ENCODE measurements at regions not wholly inside any gene's neighbourhood (a gene's known extent, or its start where the extent isn't known, plus 50 kb on each side); places are given as distances from the start of the nearest gene placed in this dataset.

DNA sequence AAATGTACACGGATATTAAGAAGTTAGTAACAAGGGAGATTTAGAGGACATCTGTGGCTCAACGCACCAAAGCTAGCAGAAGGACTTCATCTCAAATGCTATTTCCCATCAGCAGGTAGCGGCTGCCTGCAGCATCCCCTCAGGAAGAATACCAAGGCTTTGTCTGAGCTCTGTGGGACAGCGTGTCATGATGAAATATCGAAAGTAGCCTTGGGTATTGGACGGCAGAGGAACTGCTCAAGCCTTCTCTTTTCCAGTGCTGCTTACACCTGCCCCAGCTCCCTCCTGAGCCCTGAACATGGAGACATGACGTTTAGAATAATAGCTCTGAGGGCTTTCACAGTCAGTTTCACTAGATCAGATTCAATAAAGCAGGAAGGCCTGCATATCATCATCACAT, 241.6 kb downstream of the SUCLG1 start:
- no peaks in the 10 kb centered on the region for H3K9me2 ChIP-seq (ENCODE audit: insufficient read depth)
- no peaks in the 10 kb centered on the region for H3F3A ChIP-seq (ENCODE audit: insufficient read depth)
- H4K20me1 ChIP-seq (ENCODE audit: insufficient read depth), result no peaks in the 10 kb centered on the region
- H3K79me2 ChIP-seq (ENCODE audit: insufficient read depth), result no peaks in the 10 kb centered on the region
- TF ChIP-seq EZH2 (IDR thresholded peaks at IDR 0.05; ENCODE audit: insufficient read depth, poor library complexity, severe bottlenecking), result no peak
- no peak for TF ChIP-seq EZH2phosphoT487 (IDR thresholded peaks at IDR 0.05; ENCODE audit: insufficient read depth, low read depth)
- H3K9ac ChIP-seq, result no peak overlapping the region
- DNase-seq, result no peak
- no peaks in the 10 kb centered on the region for H3K4me1 ChIP-seq (ENCODE audit: insufficient read depth)
- no peaks in the 10 kb centered on the region for H3K27me3 ChIP-seq (replicated peaks; ENCODE audit: insufficient read depth)
- in situ Hi-C loops (cut with MboI), result no loop called here
- H3K27ac ChIP-seq, result no peak overlapping the region
- H3K36me3 ChIP-seq (ENCODE audit: low read depth), result no peaks in the 10 kb centered on the region
- no peaks in the 10 kb centered on the region for H3K9me3 ChIP-seq (ENCODE audit: low read depth)
- no peak overlapping the region for H2AFZ ChIP-seq
- no peak overlapping the region for H3K4me3 ChIP-seq
- 36 to 39% methylated on average over 7 of the region's 7 CpGs for WGBS, 2 experiments (ENCODE audit: low coverage in 1 of 2, low lambda C conversion rate in 2 of 2, missing lambda C conversion rate in 2 of 2)
- H3K4me2 ChIP-seq (ENCODE audit: unreplicated experiment), result no peak overlapping the region

DNA sequence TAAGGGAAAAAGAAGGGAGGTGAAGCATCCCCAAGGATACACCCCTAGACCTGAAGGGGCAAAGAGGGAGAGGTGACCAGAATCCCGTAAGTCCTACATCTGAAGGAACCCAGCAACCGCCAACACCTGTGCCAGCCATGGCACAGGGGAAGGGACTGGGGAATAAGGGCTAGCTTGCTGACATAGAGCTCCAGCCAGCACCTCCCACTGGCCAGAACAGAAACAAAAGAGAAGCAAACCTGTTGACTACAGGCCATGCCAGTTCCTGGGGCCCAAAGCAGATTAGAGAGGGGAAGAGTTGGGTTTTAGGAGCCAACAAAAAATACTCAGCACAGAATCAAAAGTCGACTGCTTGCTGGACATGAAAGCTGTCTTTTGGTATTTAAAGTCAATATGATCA, 244.6 kb downstream of the SUCLG1 start:
- Histone ChIP-seq H2AFZ (no peak overlapping the region), H3K9ac (no peak overlapping the region), H3F3A (ENCODE audit: insufficient read depth) (no peaks in the 10 kb centered on the region), H3K4me3 (no peak overlapping the region), H3K27me3 (replicated peaks; ENCODE audit: insufficient read depth) (no peaks in the 10 kb centered on the region), H3K4me1 (ENCODE audit: insufficient read depth) (no peaks in the 10 kb centered on the region), H3K79me2 (ENCODE audit: insufficient read depth) (no peaks in the 10 kb centered on the region), H3K27ac (no peak overlapping the region), H3K36me3 (ENCODE audit: low read depth) (no peaks in the 10 kb centered on the region), H3K9me3 (ENCODE audit: low read depth) (no peaks in the 10 kb centered on the region), H3K4me2 (ENCODE audit: unreplicated experiment) (no peak overlapping the region), H4K20me1 (ENCODE audit: insufficient read depth) (no peaks in the 10 kb centered on the region), H3K9me2 (ENCODE audit: insufficient read depth) (no peaks in the 10 kb centered on the region)
- in situ Hi-C loops (cut with MboI), result no loop called here
- DNase-seq, result no peak
- WGBS, 2 experiments (ENCODE audit: low coverage in 1 of 2, low lambda C conversion rate in 2 of 2, missing lambda C conversion rate in 2 of 2), result 19 to 24% methylated on average over 3 of the region's 3 CpGs
- no peak for TF ChIP-seq EZH2phosphoT487 (IDR thresholded peaks at IDR 0.05; ENCODE audit: insufficient read depth, low read depth)
- TF ChIP-seq EZH2 (IDR thresholded peaks at IDR 0.05; ENCODE audit: insufficient read depth, poor library complexity, severe bottlenecking), result no peak

DNA sequence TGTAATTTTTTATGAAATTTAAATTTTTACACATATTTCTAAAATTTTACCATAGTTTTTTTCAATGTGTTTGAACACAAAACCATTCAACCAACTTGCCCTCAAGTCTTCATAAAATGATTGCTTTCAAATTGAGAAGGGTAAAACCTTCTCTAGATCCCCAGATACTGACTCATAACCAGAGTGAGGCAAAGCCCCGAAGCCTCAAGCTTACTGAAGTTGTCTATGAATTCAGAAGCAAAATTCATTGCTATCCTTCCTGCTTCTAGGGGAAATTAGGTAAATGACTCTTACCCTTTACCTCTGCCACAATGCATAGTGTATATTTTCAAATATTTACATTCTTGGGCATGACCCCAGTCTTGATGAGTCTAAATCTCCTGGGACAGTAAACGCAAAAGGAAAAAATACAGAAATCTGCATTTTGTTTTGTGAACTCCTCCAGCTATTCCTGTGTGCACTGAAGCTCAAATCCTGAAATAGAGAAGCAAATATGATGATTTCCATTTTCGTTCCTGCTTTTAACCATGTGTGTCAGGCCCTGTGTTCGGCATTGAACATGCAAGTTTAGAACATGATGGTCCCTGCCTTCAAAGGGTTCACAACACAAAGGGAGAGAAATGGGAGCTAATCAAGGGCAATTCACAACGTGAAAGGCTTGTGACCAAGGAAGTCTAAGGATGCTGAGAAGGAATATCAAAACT, 246.3 kb downstream of the SUCLG1 start:
- TF ChIP-seq EZH2phosphoT487 (IDR thresholded peaks at IDR 0.05; ENCODE audit: insufficient read depth, low read depth) (no peak), EZH2 (IDR thresholded peaks at IDR 0.05; ENCODE audit: insufficient read depth, poor library complexity, severe bottlenecking) (no peak)
- Histone ChIP-seq H2AFZ (no peak overlapping the region), H3K4me1 (ENCODE audit: insufficient read depth) (no peaks in the 10 kb centered on the region), H3K4me3 (no peak overlapping the region), H3K9me2 (ENCODE audit: insufficient read depth) (no peaks in the 10 kb centered on the region), H3K79me2 (ENCODE audit: insufficient read depth) (no peaks in the 10 kb centered on the region), H3K9ac (no peak overlapping the region), H3K4me2 (ENCODE audit: unreplicated experiment) (no peak overlapping the region), H3K27ac (no peak overlapping the region), H4K20me1 (ENCODE audit: insufficient read depth) (no peaks in the 10 kb centered on the region), H3F3A (ENCODE audit: insufficient read depth) (no peaks in the 10 kb centered on the region), H3K9me3 (ENCODE audit: low read depth) (no peaks in the 10 kb centered on the region), H3K27me3 (replicated peaks; ENCODE audit: insufficient read depth) (no peaks in the 10 kb centered on the region), H3K36me3 (ENCODE audit: low read depth) (no peaks in the 10 kb centered on the region)
- WGBS, 2 experiments (ENCODE audit: low coverage in 1 of 2, low lambda C conversion rate in 2 of 2, missing lambda C conversion rate in 2 of 2), result 10 to 15% methylated on average over 5 of the region's 5 CpGs
- in situ Hi-C loops (cut with MboI), result no loop called here
- DNase-seq, result no peak

DNA sequence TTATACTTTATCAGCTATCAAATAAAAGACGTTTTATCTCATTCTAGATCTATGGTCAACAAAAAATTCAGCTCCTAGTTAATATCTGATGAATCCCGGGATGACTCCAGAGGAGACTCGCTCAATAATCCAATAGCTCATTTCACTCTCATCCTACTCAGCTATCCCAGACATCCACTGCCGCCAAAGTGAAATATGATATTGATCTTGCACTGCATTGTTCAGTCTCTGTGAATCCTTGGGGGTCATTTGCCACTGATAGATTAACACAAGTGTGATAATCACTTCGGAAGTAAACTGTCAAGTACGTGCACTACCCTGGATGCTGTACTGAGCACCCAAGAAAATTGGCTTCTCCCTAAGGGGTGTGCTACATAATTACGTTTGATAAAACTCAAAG, 249.1 kb downstream of the SUCLG1 start:
- TF ChIP-seq EZH2 (IDR thresholded peaks at IDR 0.05; ENCODE audit: insufficient read depth, poor library complexity, severe bottlenecking), result no peak
- TF ChIP-seq EZH2phosphoT487 (IDR thresholded peaks at IDR 0.05; ENCODE audit: insufficient read depth, low read depth), result no peak
- 30 to 31% methylated on average over 7 of the region's 7 CpGs for WGBS, 2 experiments (ENCODE audit: low coverage in 1 of 2, low lambda C conversion rate in 2 of 2, missing lambda C conversion rate in 2 of 2)
- Histone ChIP-seq H4K20me1 (ENCODE audit: insufficient read depth) (no peaks in the 10 kb centered on the region), H3F3A (ENCODE audit: insufficient read depth) (no peaks in the 10 kb centered on the region), H3K27me3 (replicated peaks; ENCODE audit: insufficient read depth) (no peaks in the 10 kb centered on the region), H3K79me2 (ENCODE audit: insufficient read depth) (no peaks in the 10 kb centered on the region), H3K4me2 (ENCODE audit: unreplicated experiment) (no peak overlapping the region), H2AFZ (no peak overlapping the region), H3K36me3 (ENCODE audit: low read depth) (no peaks in the 10 kb centered on the region), H3K4me3 (no peak overlapping the region), H3K27ac (no peak overlapping the region), H3K9me2 (ENCODE audit: insufficient read depth) (no peaks in the 10 kb centered on the region), H3K4me1 (ENCODE audit: insufficient read depth) (no peaks in the 10 kb centered on the region), H3K9ac (no peak overlapping the region), H3K9me3 (ENCODE audit: low read depth) (no peaks in the 10 kb centered on the region)
- in situ Hi-C loops (cut with MboI), result no loop called here
- no peak for DNase-seq

All from GM23248 (cell line).